OCI-LY1 (cell line): ENCODE measurements at regions not wholly inside any gene's neighbourhood (a gene's known extent, or its start where the extent isn't known, plus 50 kb on each side); places are given as distances from the start of the nearest gene placed in this dataset.

Experiments used
- H2AFZ ChIP-seq: fragments of 200-600 bp; sonication (generic), shearing (Covaris generic); 2 replicates; pipeline ENCODE4 v1.6.0; 2014; ENCODE audit warnings: antibody characterized with exemption, mild to moderate bottlenecking, low read length
- H3F3A ChIP-seq: fragments of 200-600 bp; sonication (generic), shearing (Covaris generic); 2 replicates; pipeline ENCODE4 v1.6.0; 2014; ENCODE audit warnings: mild to moderate bottlenecking, antibody characterized with exemption, low read length, moderate library complexity; ENCODE audit not compliant: insufficient read depth
- H3K27ac ChIP-seq: fragments of 200-600 bp; sonication (generic); 2 replicates; pipeline ENCODE4 v1.5.1; 2014; ENCODE audit warnings: low read length, mixed run types, mild to moderate bottlenecking, low read depth; ENCODE audit not compliant: poor library complexity, severe bottlenecking
- H3K27me3 ChIP-seq: fragments of 200-600 bp; sonication (generic); 2 replicates; pipeline ENCODE4 v1.6.0; 2014; ENCODE audit warnings: antibody characterized with exemption, mild to moderate bottlenecking, low read length, moderate library complexity; ENCODE audit not compliant: insufficient read depth
- H3K36me3 ChIP-seq: fragments of 200-600 bp; sonication (generic); 2 replicates; pipeline ENCODE4 v1.6.1; 2014; ENCODE audit warnings: mild to moderate bottlenecking, antibody characterized with exemption, low read length, moderate library complexity, mixed read lengths; ENCODE audit not compliant: insufficient read depth
- H3K4me1 ChIP-seq: fragments of 200-600 bp; sonication (generic); 2 replicates; pipeline ENCODE4 v1.5.1; 2014; ENCODE audit warnings: mild to moderate bottlenecking, low read length, moderate library complexity; ENCODE audit not compliant: insufficient read depth, severe bottlenecking
- H3K4me2 ChIP-seq: fragments of 200-600 bp; sonication (generic), shearing (Covaris generic); 2 replicates; pipeline ENCODE4 v1.6.1; 2014; ENCODE audit warnings: low read length
- H3K4me3 ChIP-seq: fragments of 200-600 bp; sonication (generic); 2 replicates; pipeline ENCODE4 v1.5.1; 2014; ENCODE audit warnings: low read length, low read depth, mild to moderate bottlenecking, mixed read lengths; ENCODE audit not compliant: poor library complexity, severe bottlenecking
- H3K79me2 ChIP-seq: fragments of 200-600 bp; shearing (Covaris generic); 2 replicates; pipeline ENCODE4 v1.6.1; 2016; ENCODE audit warnings: mixed run types, low read length, mixed read lengths; ENCODE audit not compliant: insufficient read depth
- H3K9ac ChIP-seq: fragments of 200-600 bp; sonication (generic), shearing (Covaris generic); 2 replicates; pipeline ENCODE4 v1.6.1; 2014; ENCODE audit warnings: mild to moderate bottlenecking, low read length, mixed read lengths
- H3K9me2 ChIP-seq: fragments of 200-600 bp; sonication (generic), shearing (Covaris generic); 2 replicates; pipeline ENCODE4 v1.6.1; 2014; ENCODE audit warnings: low read depth, mild to moderate bottlenecking, low read length, mixed read lengths
- H3K9me3 ChIP-seq: fragments of 200-600 bp; shearing (Covaris generic); 2 replicates; pipeline ENCODE4 v1.6.1; 2014; ENCODE audit warnings: low read length, mixed read lengths
- H4K20me1 ChIP-seq: fragments of 200-600 bp; sonication (generic), shearing (Covaris generic); 2 replicates; pipeline ENCODE4 v1.6.0; 2016; ENCODE audit warnings: mild to moderate bottlenecking, low read length; ENCODE audit not compliant: insufficient read depth
- EZH2 ChIP-seq: fragments of 200-600 bp; sonication (generic), shearing (Covaris generic); IDR thresholded peaks from 2 replicates; pipeline ENCODE4 v1.8.0; 2017; ENCODE audit warnings: borderline replicate concordance, mixed run types, mild to moderate bottlenecking, antibody characterized with exemption, low read length, moderate library complexity, mixed read lengths
- TF ChIP-seq, protein P1 (sequence below): fragments of 200-600 bp; sonication (generic), shearing (Covaris generic); IDR thresholded peaks from 2 replicates; pipeline ENCODE4 v1.5.1; 2017; ENCODE audit warnings: mild to moderate bottlenecking, antibody characterized with exemption, low read length, moderate library complexity, mixed read lengths

DNA sequence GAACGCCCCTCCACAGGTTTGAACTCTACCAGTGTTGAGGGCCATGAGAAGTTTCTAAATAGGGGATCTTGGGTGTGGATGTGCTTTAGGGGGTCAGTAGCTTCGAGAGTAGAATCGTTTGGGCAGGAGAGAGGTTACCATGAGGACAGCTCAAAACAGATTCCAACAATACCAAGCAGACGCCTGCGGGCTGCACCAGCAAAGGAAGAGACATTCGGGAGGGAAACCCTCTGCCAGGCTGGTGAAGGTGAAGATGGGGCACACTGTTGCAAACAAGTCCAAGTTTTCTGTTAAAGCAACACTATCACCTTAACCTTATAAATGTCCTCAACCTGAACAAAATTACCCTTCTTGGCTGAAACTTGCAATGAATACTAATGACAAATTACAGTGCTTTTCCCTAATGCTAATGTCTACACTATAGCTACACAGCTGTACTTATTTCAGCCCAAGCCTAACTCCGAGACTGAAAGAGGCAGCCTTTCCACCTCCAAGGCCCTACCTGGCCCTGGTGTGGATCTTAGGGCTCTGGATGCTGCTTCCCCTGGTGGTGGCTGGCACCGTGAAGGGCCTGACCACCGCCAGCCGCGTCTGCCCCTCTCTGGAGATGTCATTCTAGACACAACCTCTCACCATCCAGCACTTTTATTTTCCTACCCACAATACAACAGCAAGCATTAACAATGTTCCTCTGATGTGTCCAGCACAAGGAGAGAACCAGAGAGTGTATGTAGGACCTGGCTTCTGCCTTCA is 80.1 kb downstream of the DLL1 start:
- Histone ChIP-seq H3K27ac (no peak overlapping the region), H3K9ac (no peak overlapping the region), H3F3A (no peaks in the 10 kb centered on the region), H2AFZ (no peak overlapping the region), H3K4me3 (no peak overlapping the region), H3K36me3 (no peaks in the 10 kb centered on the region), H4K20me1 (no peaks in the 10 kb centered on the region), H3K9me3 (no peaks in the 10 kb centered on the region), H3K27me3 (no peaks in the 10 kb centered on the region), H3K4me2 (no peak overlapping the region), H3K9me2 (no peaks in the 10 kb centered on the region), H3K4me1 (no peaks in the 10 kb centered on the region), H3K79me2 (no peaks in the 10 kb centered on the region)
- TF ChIP-seq, protein P1, sequence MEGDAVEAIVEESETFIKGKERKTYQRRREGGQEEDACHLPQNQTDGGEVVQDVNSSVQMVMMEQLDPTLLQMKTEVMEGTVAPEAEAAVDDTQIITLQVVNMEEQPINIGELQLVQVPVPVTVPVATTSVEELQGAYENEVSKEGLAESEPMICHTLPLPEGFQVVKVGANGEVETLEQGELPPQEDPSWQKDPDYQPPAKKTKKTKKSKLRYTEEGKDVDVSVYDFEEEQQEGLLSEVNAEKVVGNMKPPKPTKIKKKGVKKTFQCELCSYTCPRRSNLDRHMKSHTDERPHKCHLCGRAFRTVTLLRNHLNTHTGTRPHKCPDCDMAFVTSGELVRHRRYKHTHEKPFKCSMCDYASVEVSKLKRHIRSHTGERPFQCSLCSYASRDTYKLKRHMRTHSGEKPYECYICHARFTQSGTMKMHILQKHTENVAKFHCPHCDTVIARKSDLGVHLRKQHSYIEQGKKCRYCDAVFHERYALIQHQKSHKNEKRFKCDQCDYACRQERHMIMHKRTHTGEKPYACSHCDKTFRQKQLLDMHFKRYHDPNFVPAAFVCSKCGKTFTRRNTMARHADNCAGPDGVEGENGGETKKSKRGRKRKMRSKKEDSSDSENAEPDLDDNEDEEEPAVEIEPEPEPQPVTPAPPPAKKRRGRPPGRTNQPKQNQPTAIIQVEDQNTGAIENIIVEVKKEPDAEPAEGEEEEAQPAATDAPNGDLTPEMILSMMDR, result no peak
- no peak for TF ChIP-seq EZH2

DNA sequence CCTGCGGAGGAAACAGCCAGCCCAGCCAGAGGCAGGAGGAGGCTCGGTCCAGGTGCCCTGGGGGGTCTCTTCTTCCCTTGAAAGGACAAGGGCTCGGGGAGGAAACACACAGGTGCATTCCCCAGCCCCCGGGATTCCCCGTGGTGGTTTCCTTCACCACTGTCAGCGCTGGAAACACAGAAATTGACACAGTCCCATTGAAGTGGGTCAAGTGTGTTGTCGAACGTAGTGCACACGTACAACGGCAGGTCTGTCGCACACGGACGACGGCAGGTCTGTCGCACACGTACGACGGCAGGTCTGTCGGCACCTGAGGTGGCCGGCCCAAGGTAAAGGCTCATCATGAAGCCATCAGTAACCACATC is 80.9 kb downstream of the DLL1 start:
- no peaks in the 10 kb centered on the region for H3K9me2 ChIP-seq
- H3K9me3 ChIP-seq, result no peaks in the 10 kb centered on the region
- H3K4me2 ChIP-seq, result no peak overlapping the region
- H2AFZ ChIP-seq, result no peak overlapping the region
- no peaks in the 10 kb centered on the region for H3K36me3 ChIP-seq
- no peak overlapping the region for H3K4me3 ChIP-seq
- no peaks in the 10 kb centered on the region for H3K4me1 ChIP-seq
- no peaks in the 10 kb centered on the region for H3K27me3 ChIP-seq
- H3F3A ChIP-seq, result no peaks in the 10 kb centered on the region
- no peak overlapping the region for H3K27ac ChIP-seq
- H3K79me2 ChIP-seq, result no peaks in the 10 kb centered on the region
- H4K20me1 ChIP-seq, result no peaks in the 10 kb centered on the region
- H3K9ac ChIP-seq, result no peak overlapping the region
- TF ChIP-seq, protein P1, result no peak
- TF ChIP-seq EZH2, result no peak

DNA sequence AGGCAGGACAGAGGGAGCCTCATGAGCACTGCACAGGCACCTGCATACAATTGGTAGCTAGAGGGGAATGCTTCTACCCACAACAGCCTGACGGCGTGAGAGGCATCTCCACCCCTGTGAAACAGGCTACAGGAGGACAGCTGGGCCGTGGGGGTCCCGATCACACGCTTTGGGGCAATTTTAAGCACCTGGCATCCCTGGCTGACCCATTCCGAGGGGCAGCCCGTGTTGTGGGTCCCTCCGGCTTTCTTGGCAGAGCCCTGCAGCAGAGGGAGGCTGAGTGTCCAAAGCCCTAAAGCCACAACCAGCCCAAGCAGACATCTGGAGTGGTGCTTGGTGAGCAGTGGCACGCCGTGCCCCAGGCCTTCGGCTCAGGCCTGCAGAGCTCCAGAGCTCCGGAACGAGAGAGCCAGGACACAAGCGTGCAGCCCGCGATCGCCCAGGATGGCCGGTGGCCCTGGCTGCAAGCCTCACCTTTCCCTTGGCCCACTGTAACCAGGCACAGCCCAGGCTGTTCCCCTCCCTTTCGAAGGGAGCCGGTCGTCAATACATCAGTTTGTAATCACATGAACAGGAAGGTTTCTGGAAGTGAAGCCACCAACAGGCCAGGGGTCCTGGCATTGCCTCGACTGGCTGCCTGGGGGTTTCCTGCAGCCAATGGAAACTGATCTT is 81.4 kb downstream of the DLL1 start:
- Histone ChIP-seq H3K9me2 (no peaks in the 10 kb centered on the region), H3K4me1 (no peaks in the 10 kb centered on the region), H4K20me1 (no peaks in the 10 kb centered on the region), H3K9me3 (no peaks in the 10 kb centered on the region), H3K27me3 (no peaks in the 10 kb centered on the region), H2AFZ (no peak overlapping the region), H3K9ac (no peak overlapping the region), H3K27ac (no peak overlapping the region), H3K36me3 (no peaks in the 10 kb centered on the region), H3K4me2 (no peak overlapping the region), H3F3A (no peaks in the 10 kb centered on the region), H3K79me2 (no peaks in the 10 kb centered on the region), H3K4me3 (no peak overlapping the region)
- TF ChIP-seq, protein P1, result no peak
- TF ChIP-seq EZH2, result no peak
